Activated CD8-positive, alpha-beta T cell treated with anti-CD3 and anti-CD28 coated beads, Interleukin-2, amount 10 ng/mL, durations not matched to agents 7 days and 5 days (primary cell): ENCODE measurements at regions not wholly inside any gene's neighbourhood (a gene's known extent, or its start where the extent isn't known, plus 50 kb on each side); places are given as distances from the start of the nearest gene placed in this dataset.
A peak's percentile ranks its signal among the peaks of the same experiment; 100 is the strongest.

Experiments
- ATAC-seq: fragments of 150-1000 bp; cut with Tn5 transposase; one replicate; pipeline ENCODE4 v1.10.0; 2021; ENCODE audit warnings: moderate library complexity
- CTCF ChIA-PET: fragments of 350-600 bp; sonication (Branson Sonifier 250); formaldehyde crosslinking; loops from one replicate; lab custom pipeline; 2021; ENCODE audit warnings: antibody characterized with exemption; lab: Charles Lee
- POLR2A ChIA-PET: fragments of 350-600 bp; sonication (Branson Sonifier 250); formaldehyde crosslinking; loops from one replicate; lab custom pipeline; 2021; ENCODE audit warnings: antibody characterized with exemption; lab: Charles Lee
- DNase-seq: peaks from one replicate; pipeline ENCODE4 v3.0.0-alpha.2; 2020
- H3K27ac Mint-ChIP-seq: one replicate; pipeline ENCODE4 v1.8.0; 2021; ENCODE audit warnings: mild to moderate bottlenecking, mixed read lengths
- H3K27me3 Mint-ChIP-seq: one replicate; pipeline ENCODE4 v1.8.0; 2021; ENCODE audit warnings: low read depth, mixed read lengths
- H3K36me3 Mint-ChIP-seq: one replicate; pipeline ENCODE4 v1.8.0; 2021; ENCODE audit warnings: low read depth, mixed read lengths
- H3K4me1 Mint-ChIP-seq: one replicate; pipeline ENCODE4 v1.8.0; 2021; ENCODE audit warnings: low read depth, mixed read lengths
- H3K4me3 Mint-ChIP-seq: one replicate; pipeline ENCODE4 v1.8.0; 2021; ENCODE audit warnings: mild to moderate bottlenecking, mixed read lengths
- H3K9me3 Mint-ChIP-seq: one replicate; pipeline ENCODE4 v1.8.0; 2022; ENCODE audit warnings: mixed read lengths; ENCODE audit not compliant: insufficient read depth

GRCh38 chr7:17022920-17023319, 141.1 kb upstream of the AGR3 start:
- DNase-seq, result no peak
- Mint-ChIP-seq H3K27me3 (peaks cover 10% of the 10 kb centered on the region), H3K4me3 (no peak overlapping the region), H3K9me3 (no peaks in the 10 kb centered on the region), H3K4me1 (peaks cover 5% of the 10 kb centered on the region), H3K36me3 (peaks cover 4% of the 10 kb centered on the region), H3K27ac (no peak overlapping the region)
- ChIA-PET CTCF (no interaction called here), POLR2A (no interaction called here)
- ATAC-seq, result no peak

DNA sequence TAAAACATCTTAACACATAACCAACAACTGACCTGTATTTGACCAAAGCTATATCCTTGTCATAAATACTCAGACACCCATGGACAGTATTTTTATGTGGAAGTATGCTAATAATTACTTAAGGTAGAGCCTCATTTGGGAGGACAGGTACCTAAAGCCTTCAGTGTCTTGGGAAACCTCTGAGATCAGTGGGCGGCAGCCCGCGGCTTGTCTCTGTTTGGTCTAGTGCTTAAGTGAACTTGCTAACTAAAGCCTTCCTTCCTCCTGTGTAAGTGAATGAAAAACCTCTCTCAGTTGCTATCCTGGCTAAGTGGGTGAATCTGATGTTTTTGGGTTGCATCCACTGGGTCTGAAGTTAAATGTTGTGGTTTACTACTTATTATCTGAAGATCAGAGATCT, 144.5 kb upstream of the AGR3 start:
- Mint-ChIP-seq H3K9me3 (peaks cover 12% of the 10 kb centered on the region), H3K4me3 (no peak overlapping the region), H3K4me1 (peaks cover 28% of the 10 kb centered on the region), H3K27me3 (peaks cover 10% of the 10 kb centered on the region), H3K27ac (no peak overlapping the region), H3K36me3 (peaks cover 24% of the 10 kb centered on the region)
- DNase-seq (no peak), ATAC-seq (no peak)
- ChIA-PET CTCF (no interaction called here), POLR2A (no interaction called here)

- Mint-ChIP-seq H3K4me3 (no peak overlapping the region), H3K36me3 (peaks cover 26% of the 10 kb centered on the region), H3K9me3 (peaks cover 12% of the 10 kb centered on the region), H3K27ac (no peak overlapping the region), H3K4me1 (peaks cover 36% of the 10 kb centered on the region), H3K27me3 (peaks cover 10% of the 10 kb centered on the region)
- POLR2A ChIA-PET, result no interaction called here
- ATAC-seq, result no peak
- CTCF ChIA-PET, result no interaction called here
- no peak for DNase-seq
Measured at GRCh38 chr7:17027143-17027788, 145.5 kb upstream of the AGR3 start.

DNA sequence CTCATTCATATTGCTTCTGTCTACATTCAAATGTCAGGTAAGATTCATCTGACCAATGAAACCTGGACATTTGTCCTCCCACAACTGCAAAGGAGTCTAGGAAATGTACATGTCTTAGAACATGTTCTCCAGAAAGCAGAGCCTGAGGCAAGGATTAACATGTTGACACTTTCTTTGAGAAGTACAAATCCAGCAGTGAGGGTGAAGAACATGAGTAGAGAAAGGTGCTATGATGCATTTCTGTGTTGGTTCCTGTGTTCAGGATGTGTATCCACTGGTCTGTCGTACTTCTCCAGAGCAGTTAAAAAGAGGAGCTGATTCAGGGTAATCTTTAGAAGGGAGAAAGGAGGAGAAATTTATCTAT, 146.0 kb upstream of the AGR3 start:
- peaks cover 28% of the 10 kb centered on the region for H3K36me3 Mint-ChIP-seq
- no peak for ATAC-seq

GRCh38 chr7:17029150-17029549, 147.4 kb upstream of the AGR3 start:
- CTCF ChIA-PET, result interaction anchor here (0.9 to 1.4 kb wide), 4 partner anchors 33 to 274 kb away, joined by 3 to 4 read pairs (median 4); no protein-coding TSS in a partner anchor
- Mint-ChIP-seq H3K36me3 (peaks cover 30% of the 10 kb centered on the region), H3K9me3 (peaks cover 12% of the 10 kb centered on the region), H3K4me3 (no peak overlapping the region), H3K27me3 (peaks cover 4% of the 10 kb centered on the region), H3K27ac (no peak overlapping the region), H3K4me1 (peaks cover 42% of the 10 kb centered on the region)
- ATAC-seq (peak; percentile 55), DNase-seq (no peak)
- POLR2A ChIA-PET, result no interaction called here

More for the DNA sequence above, 146.0 kb upstream of the AGR3 start:
- H3K4me3 Mint-ChIP-seq, result no peak overlapping the region
- H3K27me3 Mint-ChIP-seq, result peaks cover 6% of the 10 kb centered on the region
- ChIA-PET CTCF (interaction anchor here (1.0 to 1.4 kb wide), 2 partner anchors 19 to 45 kb away, joined by 3 read pairs; no protein-coding TSS in a partner anchor), POLR2A (no interaction called here)
- peaks cover 42% of the 10 kb centered on the region for H3K4me1 Mint-ChIP-seq
- peaks cover 12% of the 10 kb centered on the region for H3K9me3 Mint-ChIP-seq
- H3K27ac Mint-ChIP-seq, result no peak overlapping the region
- no peak for DNase-seq

DNA sequence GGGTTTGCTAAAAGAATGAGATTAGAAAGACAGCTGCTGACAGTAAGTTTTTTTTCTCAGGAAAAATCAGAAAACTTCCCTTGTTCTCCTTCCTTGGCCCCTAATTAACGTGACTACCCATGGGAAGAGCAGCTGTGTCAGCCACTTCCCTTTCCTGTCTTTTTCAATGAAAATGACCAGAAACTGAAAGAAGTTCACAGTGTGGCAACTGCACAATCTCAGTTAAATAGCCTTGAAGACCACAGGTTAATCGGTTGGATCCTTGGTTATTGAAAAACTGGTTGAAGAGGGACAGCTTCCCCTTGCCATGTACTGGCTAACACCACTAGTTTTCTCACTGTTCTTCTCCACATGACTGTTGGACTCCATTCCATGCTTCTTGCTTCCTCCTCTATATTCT, 148.8 kb upstream of the AGR3 start:
- Mint-ChIP-seq H3K4me1 (peaks cover 44% of the 10 kb centered on the region), H3K36me3 (peaks cover 30% of the 10 kb centered on the region), H3K27me3 (peaks cover 4% of the 10 kb centered on the region), H3K9me3 (peaks cover 12% of the 10 kb centered on the region), H3K27ac (peak overlapping the region; percentile 28), H3K4me3 (no peak overlapping the region)
- DNase-seq, result no peak
- ChIA-PET CTCF (no interaction called here), POLR2A (no interaction called here)
- ATAC-seq, result no peak

GRCh38 chr7:17031906-17032551, 150.2 kb upstream of the AGR3 start:
- Mint-ChIP-seq H3K9me3 (peaks cover 12% of the 10 kb centered on the region), H3K36me3 (peaks cover 30% of the 10 kb centered on the region), H3K27me3 (peaks cover 4% of the 10 kb centered on the region), H3K4me1 (peaks cover 44% of the 10 kb centered on the region), H3K4me3 (no peak overlapping the region), H3K27ac (no peak overlapping the region)
- ChIA-PET CTCF (interaction anchor here (1.0 to 1.5 kb wide), 6 partner anchors 11 to 49 kb away, joined by 3 to 7 read pairs (median 4); no protein-coding TSS in a partner anchor), POLR2A (interaction anchor here (0.5 kb wide), 1 partner anchor 274 kb away, joined by 3 read pairs; no protein-coding TSS in a partner anchor)
- ATAC-seq, result no peak
- no peak for DNase-seq

- H3K36me3 Mint-ChIP-seq, result peaks cover 24% of the 10 kb centered on the region
- H3K9me3 Mint-ChIP-seq, result peaks cover 12% of the 10 kb centered on the region
- no peaks in the 10 kb centered on the region for H3K27me3 Mint-ChIP-seq
- peaks cover 48% of the 10 kb centered on the region for H3K4me1 Mint-ChIP-seq
- ChIA-PET CTCF (interaction anchor here (1.4 kb wide), 2 partner anchors 13 to 50 kb away, joined by 3 to 4 read pairs; no protein-coding TSS in a partner anchor), POLR2A (no interaction called here)
- DNase-seq (no peak), ATAC-seq (no peak)
- no peak overlapping the region for H3K4me3 Mint-ChIP-seq
- H3K27ac Mint-ChIP-seq, result no peak overlapping the region
Measured at GRCh38 chr7:17033245-17033644, 151.5 kb upstream of the AGR3 start.

DNA sequence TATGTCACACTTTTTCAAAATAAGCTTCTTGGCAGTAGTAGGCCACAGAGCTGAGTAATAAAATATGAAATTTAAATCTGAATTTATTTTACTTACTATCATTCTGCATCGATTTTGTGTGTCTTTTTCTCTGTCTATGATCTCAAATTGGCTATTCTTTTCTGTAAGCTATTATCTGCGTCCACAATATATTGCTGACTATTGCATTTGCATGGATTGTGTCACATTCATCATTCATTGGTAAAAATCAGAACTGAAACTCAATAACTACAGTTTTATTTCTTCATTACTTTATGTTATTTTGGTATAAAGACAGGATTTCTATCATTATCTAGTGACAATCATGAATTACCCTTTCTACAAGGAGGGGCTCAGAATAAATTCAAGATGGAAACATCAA, 154.8 kb upstream of the AGR3 start:
- no peak overlapping the region for H3K27ac Mint-ChIP-seq
- ChIA-PET POLR2A (no interaction called here), CTCF (no interaction called here)
- DNase-seq (no peak), ATAC-seq (no peak)
- H3K27me3 Mint-ChIP-seq, result peaks cover 4% of the 10 kb centered on the region
- H3K9me3 Mint-ChIP-seq, result no peaks in the 10 kb centered on the region
- H3K4me1 Mint-ChIP-seq, result peaks cover 39% of the 10 kb centered on the region
- H3K36me3 Mint-ChIP-seq, result peaks cover 9% of the 10 kb centered on the region
- H3K4me3 Mint-ChIP-seq, result no peak overlapping the region

DNA sequence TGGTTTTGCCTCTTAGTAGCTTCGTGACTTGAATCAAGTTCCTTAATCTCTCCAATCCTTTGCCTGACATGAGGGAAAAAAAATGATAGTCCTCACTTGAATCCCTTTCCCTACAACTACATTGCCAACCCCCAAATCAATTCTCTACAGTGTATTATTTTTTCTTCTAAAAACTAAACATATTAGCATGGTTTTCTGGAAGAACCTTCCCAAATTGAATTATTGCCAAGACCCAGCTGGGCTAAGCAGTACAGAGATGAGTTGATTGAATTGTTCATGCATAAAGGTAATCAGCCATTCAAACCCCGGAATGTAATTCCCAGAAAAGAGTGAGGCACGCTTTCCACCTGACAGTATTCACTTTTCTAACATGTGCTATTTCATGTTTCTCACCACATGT, 155.6 kb upstream of the AGR3 start:
- H3K27me3 Mint-ChIP-seq, result peaks cover 4% of the 10 kb centered on the region
- no peaks in the 10 kb centered on the region for H3K9me3 Mint-ChIP-seq
- CTCF ChIA-PET, result no interaction called here
- no peak overlapping the region for H3K4me3 Mint-ChIP-seq
- H3K36me3 Mint-ChIP-seq, result peaks cover 7% of the 10 kb centered on the region
- peaks cover 35% of the 10 kb centered on the region for H3K4me1 Mint-ChIP-seq
- ATAC-seq (no peak), DNase-seq (no peak)
- H3K27ac Mint-ChIP-seq, result no peak overlapping the region
- POLR2A ChIA-PET, result no interaction called here

DNA sequence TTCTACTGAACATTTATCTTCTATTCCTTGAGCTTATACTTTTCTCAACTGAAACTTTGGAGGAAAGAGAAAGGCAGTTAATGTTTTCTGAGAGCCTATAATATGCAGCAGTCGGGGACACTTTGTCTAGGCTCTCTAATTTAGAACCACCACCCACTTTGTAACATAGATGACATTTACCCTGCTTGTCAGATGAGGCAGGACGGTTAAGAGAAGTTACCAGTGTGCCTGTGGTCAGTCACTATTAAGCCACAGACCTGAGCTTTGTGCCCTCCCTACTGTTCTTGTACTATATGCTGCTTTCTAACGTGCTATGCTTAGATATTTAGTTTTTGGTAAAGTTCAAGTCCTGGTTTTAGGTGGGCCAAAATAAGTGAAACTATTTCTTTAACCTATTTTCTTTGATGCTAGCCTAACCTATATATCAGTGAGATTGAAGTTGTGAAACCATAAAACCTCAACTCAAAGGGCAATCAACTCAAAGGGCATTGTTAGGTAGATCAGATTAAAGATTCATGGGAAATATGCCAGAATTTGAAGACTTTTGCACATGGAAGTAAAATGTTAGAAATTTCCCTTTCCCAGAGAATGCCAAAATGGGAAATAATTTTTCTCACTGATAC, 156.5 kb upstream of the AGR3 start:
- ATAC-seq (no peak), DNase-seq (no peak)
- Mint-ChIP-seq H3K9me3 (no peaks in the 10 kb centered on the region), H3K27me3 (peaks cover 4% of the 10 kb centered on the region), H3K27ac (no peak overlapping the region), H3K4me1 (peaks cover 33% of the 10 kb centered on the region), H3K4me3 (no peak overlapping the region), H3K36me3 (peaks cover 4% of the 10 kb centered on the region)
- POLR2A ChIA-PET, result no interaction called here
- CTCF ChIA-PET, result interaction anchor here (1.1 kb wide), 1 partner anchor 55 kb away, joined by 4 read pairs; no protein-coding TSS in a partner anchor

DNA sequence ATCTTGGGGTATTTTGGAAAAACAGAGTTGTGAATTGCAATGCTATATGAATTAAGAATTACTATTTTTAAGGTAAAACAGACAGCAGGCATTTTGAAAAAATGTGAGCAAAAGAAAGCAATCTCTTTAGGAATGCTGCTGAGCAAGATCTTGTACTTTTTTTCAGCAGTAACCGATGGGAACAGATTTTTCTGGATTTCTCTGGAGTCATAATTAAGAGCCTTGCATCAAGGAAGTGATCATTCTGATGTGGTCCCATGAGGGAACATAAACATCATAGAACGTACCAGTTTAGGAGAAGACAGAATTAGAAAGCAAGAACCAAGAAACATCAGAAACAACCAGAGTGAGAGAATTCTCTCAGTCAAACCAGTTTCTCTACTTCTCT, 157.0 kb upstream of the AGR3 start:
- H3K36me3 Mint-ChIP-seq, result peaks cover 4% of the 10 kb centered on the region
- no peak for DNase-seq
- H3K27ac Mint-ChIP-seq, result no peak overlapping the region
- peaks cover 4% of the 10 kb centered on the region for H3K27me3 Mint-ChIP-seq
- ATAC-seq, result no peak
- no peaks in the 10 kb centered on the region for H3K9me3 Mint-ChIP-seq
- peaks cover 38% of the 10 kb centered on the region for H3K4me1 Mint-ChIP-seq
- no peak overlapping the region for H3K4me3 Mint-ChIP-seq
- ChIA-PET CTCF (interaction anchor here (1.1 to 1.3 kb wide), 2 partner anchors 56 to 240 kb away, joined by 3 to 4 read pairs; no protein-coding TSS in a partner anchor), POLR2A (no interaction called here)
